ENCODE measurements at regions not wholly inside any gene's neighbourhood (a gene's known extent, or its start where the extent isn't known, plus 50 kb on each side); places are given as distances from the start of the nearest gene placed in this dataset.

DNA sequence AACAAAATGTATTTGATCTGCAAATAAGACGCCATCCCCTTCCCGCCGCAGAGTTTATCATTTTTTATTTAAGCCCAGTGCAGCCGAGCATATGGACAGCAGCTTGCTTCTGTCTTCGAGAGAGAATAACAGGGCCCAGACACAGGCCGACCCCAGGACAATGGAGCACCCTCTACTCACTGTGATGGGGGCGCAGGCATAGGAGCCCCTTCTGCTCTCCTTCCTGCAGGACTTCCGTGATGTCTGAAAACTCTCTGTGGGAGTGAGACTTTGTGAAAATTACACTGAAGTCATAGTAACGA lies 134.8 kb downstream of the OAT start:
- TF ChIP-seq CTCF (IDR thresholded peaks at IDR 0.05; ENCODE audit: control extremely low read depth, extremely low read depth, low read depth, missing control alignments): no peak
- CTCF ChIA-PET: no interaction called here
- POLR2A ChIA-PET: no interaction called here
- no peak for DNase-seq (ENCODE audit: extremely low spot score)

DNA sequence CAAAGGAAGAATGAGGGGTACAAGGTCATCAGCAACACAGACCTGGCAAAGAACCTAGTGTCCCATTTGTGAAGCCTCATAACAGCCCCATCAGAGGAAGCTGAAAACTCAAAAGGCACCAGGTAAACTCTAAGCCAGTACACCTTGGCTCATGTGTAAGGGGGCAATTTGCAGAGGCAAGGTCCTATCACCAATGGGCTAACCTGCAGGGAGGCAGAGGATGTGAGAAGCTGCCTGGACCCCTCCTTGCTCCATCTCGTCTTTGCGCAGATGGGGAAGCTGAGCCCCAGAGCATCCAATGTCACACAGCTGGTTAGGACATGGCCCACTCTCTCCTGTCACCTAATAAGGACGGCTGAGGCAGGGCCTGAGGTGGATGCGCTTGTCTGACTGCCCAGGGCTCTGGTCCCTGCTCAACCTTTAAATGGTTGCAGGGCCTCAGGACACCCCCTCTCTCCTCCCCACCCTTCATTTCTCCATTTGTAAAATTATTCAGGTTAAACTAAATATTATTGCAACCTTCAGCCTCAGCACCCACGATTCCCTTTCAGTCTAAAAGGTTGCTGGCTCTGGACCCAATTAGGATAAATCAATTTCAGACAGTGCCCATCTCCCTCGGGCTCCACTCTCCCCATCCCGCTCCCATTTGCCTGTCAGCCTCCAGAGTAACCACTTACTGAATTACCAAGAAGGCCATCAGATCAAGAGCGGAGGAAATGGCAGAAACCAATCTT lies 135.3 kb downstream of the OAT start:
- CTCF ChIA-PET: no interaction called here
- POLR2A ChIA-PET: no interaction called here
- TF ChIP-seq CTCF (IDR thresholded peaks at IDR 0.05; ENCODE audit: control extremely low read depth, extremely low read depth, low read depth, missing control alignments): no peak
- no peak for DNase-seq (ENCODE audit: extremely low spot score)

- TF ChIP-seq CTCF (IDR thresholded peaks at IDR 0.05; ENCODE audit: control extremely low read depth, extremely low read depth, low read depth, missing control alignments): no peak
- CTCF ChIA-PET: no interaction called here
- POLR2A ChIA-PET: no interaction called here
- DNase-seq (ENCODE audit: extremely low spot score): no peak
Measured at GRCh38 chr10:124282326-124282725, 136.4 kb downstream of the OAT start.

DNA sequence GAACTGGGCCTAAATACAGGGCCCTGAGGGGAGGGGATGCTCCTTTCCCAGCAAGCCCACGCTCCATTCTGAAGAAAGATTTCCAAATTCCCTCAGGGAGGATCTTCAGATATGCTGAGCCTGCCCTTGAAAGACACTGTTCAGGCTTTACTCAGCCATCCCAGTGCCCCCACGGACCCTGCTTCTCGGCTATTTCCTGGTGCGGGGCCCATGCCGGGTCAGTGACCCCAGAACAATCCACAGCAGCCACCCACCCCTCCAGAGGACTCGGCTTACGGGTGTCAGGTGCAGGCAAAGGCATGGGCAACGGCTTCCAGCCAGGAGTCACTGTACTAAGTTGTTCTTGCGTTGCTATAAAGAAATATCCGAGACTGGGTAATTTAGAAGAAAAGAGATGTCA lies 137.1 kb downstream of the OAT start:
- CTCF ChIA-PET: no interaction called here
- POLR2A ChIA-PET: no interaction called here
- TF ChIP-seq CTCF (IDR thresholded peaks at IDR 0.05; ENCODE audit: control extremely low read depth, extremely low read depth, low read depth, missing control alignments): no peak
- DNase-seq (ENCODE audit: extremely low spot score): no peak

DNA sequence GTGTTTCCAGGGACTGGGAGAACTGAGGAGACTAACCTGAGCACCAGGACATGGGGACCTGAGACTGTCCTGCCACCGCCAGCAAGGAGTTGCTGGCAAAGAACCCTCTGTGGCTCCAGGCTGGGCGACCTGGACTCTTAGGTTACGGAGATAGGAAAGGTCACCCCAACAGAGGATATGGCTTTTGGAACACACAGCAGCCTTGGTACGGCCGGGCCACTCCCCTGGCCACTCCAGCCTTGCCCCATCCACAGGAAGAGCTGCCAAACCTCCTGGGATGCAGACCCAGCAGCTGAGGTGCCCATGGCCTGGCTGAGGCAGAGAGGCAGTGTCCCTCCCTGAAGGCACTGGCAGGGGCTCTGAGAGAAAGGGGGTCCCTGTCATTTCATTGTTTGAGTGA lies 137.8 kb downstream of the OAT start:
- CTCF ChIA-PET: no interaction called here
- TF ChIP-seq CTCF (IDR thresholded peaks at IDR 0.05; ENCODE audit: control extremely low read depth, extremely low read depth, low read depth, missing control alignments): no peak
- POLR2A ChIA-PET: no interaction called here
- DNase-seq (ENCODE audit: extremely low spot score): no peak

- DNase-seq (ENCODE audit: extremely low spot score): no peak
- TF ChIP-seq CTCF (IDR thresholded peaks at IDR 0.05; ENCODE audit: control extremely low read depth, extremely low read depth, low read depth, missing control alignments): no peak
- ChIA-PET CTCF (no interaction called here), POLR2A (no interaction called here)
Measured at GRCh38 chr10:124279882-124280281, 138.8 kb downstream of the OAT start.

GRCh38 chr10:124279298-124279697 lies 139.4 kb downstream of the OAT start:
- DNase-seq (ENCODE audit: extremely low spot score): no peak
- CTCF ChIA-PET: no interaction called here
- TF ChIP-seq CTCF (IDR thresholded peaks at IDR 0.05; ENCODE audit: control extremely low read depth, extremely low read depth, low read depth, missing control alignments): no peak
- POLR2A ChIA-PET: no interaction called here

Measured in GM10248 (cell line).